Loucy (cell line): ENCODE measurements at regions not wholly inside any gene's neighbourhood (a gene's known extent, or its start where the extent isn't known, plus 50 kb on each side); places are given as distances from the start of the nearest gene placed in this dataset.

Experiments
- H2AFZ ChIP-seq: fragments of 200-600 bp; sonication (generic); 2 replicates; pipeline ENCODE4 v1.6.0; 2016; ENCODE audit warnings: antibody characterized with exemption, mild to moderate bottlenecking, low read length, moderate library complexity
- H3F3A ChIP-seq: fragments of 200-600 bp; 2 replicates; pipeline ENCODE4 v1.6.0; 2016; ENCODE audit warnings: antibody characterized with exemption, low read depth, mild to moderate bottlenecking
- H3K27me3 ChIP-seq: fragments of 200-600 bp; sonication (generic); 2 replicates; pipeline ENCODE4 v1.6.1; 2014; ENCODE audit warnings: low read length, mild to moderate bottlenecking; ENCODE audit not compliant: insufficient read depth, poor library complexity, severe bottlenecking
- H3K36me3 ChIP-seq: fragments of 200-600 bp; sonication (generic); 2 replicates; pipeline ENCODE4 v1.6.1; 2016; ENCODE audit warnings: low read length; ENCODE audit not compliant: insufficient read depth
- H3K4me1 ChIP-seq: fragments of 200-600 bp; sonication (generic); 2 replicates; pipeline ENCODE4 v1.5.1; 2014; ENCODE audit warnings: low read length, mild to moderate bottlenecking; ENCODE audit not compliant: insufficient read depth, poor library complexity, severe bottlenecking
- H3K4me2 ChIP-seq: fragments of 200-600 bp; sonication (generic); 2 replicates; pipeline ENCODE4 v1.6.0; 2014; ENCODE audit warnings: antibody characterized with exemption, low read length, low read depth, mild to moderate bottlenecking; ENCODE audit not compliant: poor library complexity, severe bottlenecking
- H3K4me3 ChIP-seq: fragments of 200-600 bp; sonication (generic); 2 replicates; pipeline ENCODE4 v1.5.1; 2014; ENCODE audit warnings: low read length, mild to moderate bottlenecking, mixed read lengths; ENCODE audit not compliant: poor library complexity, severe bottlenecking
- H3K79me2 ChIP-seq: fragments of 200-600 bp; sonication (generic); 2 replicates; pipeline ENCODE4 v1.6.1; 2014; ENCODE audit warnings: low read length; ENCODE audit not compliant: insufficient read depth
- H3K9ac ChIP-seq: fragments of 200-600 bp; sonication (generic); 2 replicates; pipeline ENCODE4 v1.6.0; 2014; ENCODE audit warnings: mild to moderate bottlenecking, low read depth, low read length, moderate library complexity; ENCODE audit not compliant: poor library complexity, severe bottlenecking
- H3K9me2 ChIP-seq: fragments of 200-600 bp; sonication (generic); replicated peaks from 2 replicates; pipeline ENCODE4 v1.6.1; 2016; ENCODE audit warnings: low read depth, low read length, mixed read lengths
- H3K9me3 ChIP-seq: fragments of 200-600 bp; sonication (generic); 2 replicates; pipeline ENCODE4 v1.6.1; 2014; ENCODE audit warnings: mild to moderate bottlenecking, antibody characterized with exemption, low read length, low read depth; ENCODE audit not compliant: insufficient read depth
- H4K20me1 ChIP-seq: fragments of 200-600 bp; sonication (generic); 2 replicates; pipeline ENCODE4 v1.6.0; 2014; ENCODE audit warnings: antibody characterized with exemption, low read length, mild to moderate bottlenecking; ENCODE audit not compliant: insufficient read depth, poor library complexity, severe bottlenecking
- EZH2phosphoT487 ChIP-seq: fragments of 200-600 bp; IDR thresholded peaks from 2 replicates; pipeline ENCODE4 v1.6.1; 2018; ENCODE audit warnings: antibody characterized with exemption, mild to moderate bottlenecking, moderate library complexity, borderline replicate concordance
- TF ChIP-seq, protein P1 (sequence below): fragments of 200-600 bp; sonication (generic); conservative IDR thresholded peaks from 2 replicates; pipeline ENCODE4 v1.5.1; 2014; ENCODE audit warnings: mild to moderate bottlenecking, antibody characterized with exemption, low read length

- Histone ChIP-seq H3K4me2 (no peak overlapping the region), H3F3A (no peaks in the 10 kb centered on the region), H3K9ac (no peak overlapping the region), H3K4me3 (no peak overlapping the region), H3K27me3 (no peaks in the 10 kb centered on the region), H3K4me1 (no peaks in the 10 kb centered on the region), H3K9me2 (no peaks in the 10 kb centered on the region), H4K20me1 (no peaks in the 10 kb centered on the region), H2AFZ (no peak overlapping the region), H3K9me3 (no peaks in the 10 kb centered on the region), H3K36me3 (no peaks in the 10 kb centered on the region), H3K79me2 (no peaks in the 10 kb centered on the region)
- TF ChIP-seq EZH2phosphoT487 = no peak
- TF ChIP-seq, protein P1, sequence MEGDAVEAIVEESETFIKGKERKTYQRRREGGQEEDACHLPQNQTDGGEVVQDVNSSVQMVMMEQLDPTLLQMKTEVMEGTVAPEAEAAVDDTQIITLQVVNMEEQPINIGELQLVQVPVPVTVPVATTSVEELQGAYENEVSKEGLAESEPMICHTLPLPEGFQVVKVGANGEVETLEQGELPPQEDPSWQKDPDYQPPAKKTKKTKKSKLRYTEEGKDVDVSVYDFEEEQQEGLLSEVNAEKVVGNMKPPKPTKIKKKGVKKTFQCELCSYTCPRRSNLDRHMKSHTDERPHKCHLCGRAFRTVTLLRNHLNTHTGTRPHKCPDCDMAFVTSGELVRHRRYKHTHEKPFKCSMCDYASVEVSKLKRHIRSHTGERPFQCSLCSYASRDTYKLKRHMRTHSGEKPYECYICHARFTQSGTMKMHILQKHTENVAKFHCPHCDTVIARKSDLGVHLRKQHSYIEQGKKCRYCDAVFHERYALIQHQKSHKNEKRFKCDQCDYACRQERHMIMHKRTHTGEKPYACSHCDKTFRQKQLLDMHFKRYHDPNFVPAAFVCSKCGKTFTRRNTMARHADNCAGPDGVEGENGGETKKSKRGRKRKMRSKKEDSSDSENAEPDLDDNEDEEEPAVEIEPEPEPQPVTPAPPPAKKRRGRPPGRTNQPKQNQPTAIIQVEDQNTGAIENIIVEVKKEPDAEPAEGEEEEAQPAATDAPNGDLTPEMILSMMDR = no peak
Measured at GRCh38 chrX:7711167-7711566, 131.8 kb upstream of the VCX start.

DNA sequence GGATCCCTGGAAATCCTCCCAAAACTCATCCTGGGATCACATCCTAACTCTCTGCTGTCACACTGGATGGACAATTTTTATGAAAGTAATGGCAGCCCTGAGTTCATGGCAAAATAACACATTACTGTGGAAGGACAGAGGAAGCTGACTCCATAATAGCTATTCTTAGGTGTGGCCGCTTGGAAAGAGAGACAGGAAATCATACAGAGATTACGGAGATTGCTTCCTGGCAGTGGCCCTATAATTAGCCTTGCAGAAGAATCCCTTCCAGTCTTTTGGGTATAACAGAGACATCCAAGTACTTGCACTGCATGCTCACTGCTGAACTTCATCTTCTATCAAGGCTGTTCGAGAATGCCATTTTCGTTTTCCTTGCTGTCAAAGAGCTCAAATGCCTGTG is 133.1 kb upstream of the VCX start:
- Histone ChIP-seq H3F3A (no peaks in the 10 kb centered on the region), H3K9me3 (no peaks in the 10 kb centered on the region), H3K4me3 (no peak overlapping the region), H3K27me3 (no peaks in the 10 kb centered on the region), H3K9me2 (no peaks in the 10 kb centered on the region), H4K20me1 (no peaks in the 10 kb centered on the region), H3K4me2 (no peak overlapping the region), H3K4me1 (no peaks in the 10 kb centered on the region), H3K79me2 (no peaks in the 10 kb centered on the region), H2AFZ (no peak overlapping the region), H3K9ac (no peak overlapping the region), H3K36me3 (no peaks in the 10 kb centered on the region)
- TF ChIP-seq, protein P1 = no peak
- TF ChIP-seq EZH2phosphoT487 = no peak

DNA sequence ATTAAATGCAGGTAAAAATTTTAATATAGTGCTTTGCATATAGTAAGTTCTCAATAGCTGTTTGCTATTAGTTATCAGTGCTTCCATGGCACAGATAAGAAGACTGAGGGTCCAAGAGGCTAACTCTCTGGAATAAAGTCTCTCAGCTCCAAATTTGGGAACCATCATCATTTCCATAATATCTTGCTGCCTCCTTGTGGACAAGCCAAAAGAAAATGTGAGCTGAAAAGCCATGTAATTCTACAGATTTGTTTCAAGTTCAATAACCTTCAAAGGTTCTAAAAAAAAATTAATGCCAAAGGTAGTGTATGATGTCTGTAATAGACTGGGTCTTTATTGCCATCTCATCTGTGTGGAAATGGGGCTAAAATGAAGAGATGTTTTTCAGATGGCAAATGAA is 136.9 kb upstream of the VCX start:
- Histone ChIP-seq H3K36me3 (no peaks in the 10 kb centered on the region), H3K4me2 (no peak overlapping the region), H3K4me1 (no peaks in the 10 kb centered on the region), H3F3A (no peaks in the 10 kb centered on the region), H3K79me2 (no peaks in the 10 kb centered on the region), H3K9me3 (no peaks in the 10 kb centered on the region), H3K9ac (no peak overlapping the region), H3K9me2 (no peaks in the 10 kb centered on the region), H3K4me3 (no peak overlapping the region), H3K27me3 (no peaks in the 10 kb centered on the region), H4K20me1 (no peaks in the 10 kb centered on the region), H2AFZ (no peak overlapping the region)
- no peak for TF ChIP-seq EZH2phosphoT487
- TF ChIP-seq, protein P1 = no peak
